HepG2 (cell line): ENCODE measurements at regions not wholly inside any gene's neighbourhood (a gene's known extent, or its start where the extent isn't known, plus 50 kb on each side); places are given as distances from the start of the nearest gene placed in this dataset.

ENCODE experiments used
- ATAC-seq: fragments of 200-7000 bp; cut with Tn5 transposase; 3 replicates; pipeline ENCODE4 v1.9.1; 2020; ENCODE audit warnings: mild to moderate bottlenecking, moderate library complexity
- BruUV-seq: library from RNA; stranded (reverse); fragments of 400-500 nt; replicated peaks from 2 replicates; lab custom pipeline; 2021; lab: Mats Ljungman, UMichigan
- CTCF ChIA-PET: fragments of 300-600 bp; formaldehyde crosslinking; extraction: SDS; loops from one replicate; lab custom pipeline; 2021; ENCODE audit warnings: low total read pairs, inconsistent platforms, low intra/inter-chr PET ratio; lab: Yijun Ruan, JAX
- POLR2A ChIA-PET: fragments of 350-600 bp; sonication (Branson Sonifier 250); formaldehyde crosslinking; loops from one replicate; lab custom pipeline; 2020; ENCODE audit warnings: antibody characterized with exemption, inconsistent platforms; lab: Yijun Ruan, JAX
- DNase-seq: peaks from one replicate; pipeline ENCODE4 v3.0.0-alpha.2; 2015; ENCODE audit warnings: low spot score
- FAIRE-seq: peaks from 3 replicates; lab custom pipeline; 2011; peaks lifted over from hg19 to GRCh38; lab: Jason Lieb, UNC
- H2AFZ ChIP-seq: one replicate; pipeline ENCODE4 v1.6.1; 2011; ENCODE audit warnings: low read length, inconsistent platforms
- H3K27ac ChIP-seq: fragments of 300-600 bp; 3 replicates; pipeline ENCODE4 v1.8.0; 2011; ENCODE audit warnings: mixed run types, mild to moderate bottlenecking, mixed read lengths, low read length, inconsistent platforms; ENCODE audit not compliant: insufficient read depth; ENCODE audit errors: extremely low read length
- H3K27me3 ChIP-seq, 2 experiments: fragments of 200-600 bp in 1 of 2; 2 replicates in 1 of 2; 3 replicates in 1 of 2; pipeline versions ENCODE4 v1.6.0 to v1.8.0; 2011; ENCODE audit warnings: low read length in 2 of 2, mild to moderate bottlenecking in 2 of 2, moderate library complexity in 2 of 2, inconsistent platforms in 1 of 2; ENCODE audit not compliant: insufficient read depth in 2 of 2, control insufficient read depth in 1 of 2
- H3K36me3 ChIP-seq, 2 experiments: fragments of 200-600 bp in 1 of 2; replicated peaks in 1 of 2; 2 replicates in 1 of 2; 3 replicates in 1 of 2; pipeline versions ENCODE4 v1.5.1 to v1.8.0; 2011; ENCODE audit warnings: low read length in 2 of 2, inconsistent platforms in 1 of 2; ENCODE audit not compliant: insufficient read depth in 2 of 2, control insufficient read depth in 1 of 2
- H3K4me1 ChIP-seq: 2 replicates; pipeline ENCODE4 v1.5.1; 2012; ENCODE audit warnings: low read length, inconsistent platforms; ENCODE audit not compliant: insufficient read depth
- H3K4me2 ChIP-seq: 2 replicates; pipeline ENCODE4 v1.6.0; 2011; ENCODE audit warnings: low read depth, low read length, inconsistent platforms
- H3K4me3 ChIP-seq, 3 experiments: fragments of 200-600 bp in 1 of 3; sonication (generic), shearing (Covaris generic) in 1 of 3; replicated peaks in 1 of 3; 2 replicates each; pipeline ENCODE4 v1.5.1; 2011 to 2016; ENCODE audit warnings: low read length in 3 of 3, inconsistent platforms in 2 of 3, low read depth in 2 of 3, mild to moderate bottlenecking in 2 of 3, control low read depth in 1 of 3, mixed read lengths in 1 of 3; ENCODE audit not compliant: insufficient read depth in 1 of 3
- H3K79me2 ChIP-seq: one replicate; pipeline ENCODE4 v1.6.1; 2011; ENCODE audit warnings: low read length, inconsistent platforms; ENCODE audit not compliant: insufficient read depth
- H3K9ac ChIP-seq: 2 replicates; pipeline ENCODE4 v1.6.0; 2011; ENCODE audit warnings: mild to moderate bottlenecking, low read depth, low read length, inconsistent platforms; ENCODE audit not compliant: insufficient read depth
- H3K9me3 ChIP-seq: 2 replicates; pipeline ENCODE4 v1.5.1; 2012; ENCODE audit warnings: mild to moderate bottlenecking, low read length
- H4K20me1 ChIP-seq: 2 replicates; pipeline ENCODE4 v1.6.0; 2011; ENCODE audit warnings: inconsistent platforms, mild to moderate bottlenecking, low read length, moderate library complexity; ENCODE audit not compliant: insufficient read depth
- AKAP8 ChIP-seq: sonication (generic); formaldehyde crosslinking; IDR thresholded peaks from 2 replicates; pipeline ENCODE4 v1.5.1; 2020; ENCODE audit warnings: mild to moderate bottlenecking, missing genetic modification reagents
- CBX5 ChIP-seq: sonication (generic); formaldehyde crosslinking; IDR thresholded peaks from 2 replicates; pipeline ENCODE4 v1.4.0; 2020; ENCODE audit warnings: missing genetic modification reagents, borderline replicate concordance
- DPF2 ChIP-seq: sonication (generic); formaldehyde crosslinking; IDR thresholded peaks from 2 replicates; pipeline ENCODE4 v1.4.0; 2020; ENCODE audit warnings: mild to moderate bottlenecking, low read depth, missing genetic modification reagents, borderline replicate concordance
- HINFP ChIP-seq: sonication (generic); formaldehyde crosslinking; IDR thresholded peaks from 2 replicates; pipeline ENCODE4 v1.4.0; 2020; ENCODE audit warnings: low read depth, mild to moderate bottlenecking, missing genetic modification reagents
- HNRNPK ChIP-seq: fragments of 200-400 bp; formaldehyde crosslinking; IDR thresholded peaks from 2 replicates; pipeline ENCODE4 v1.6.1; 2018; ENCODE audit warnings: low read length, low read depth, moderate library complexity, mild to moderate bottlenecking; ENCODE audit not compliant: poor library complexity, severe bottlenecking
- NFE2 ChIP-seq: sonication (generic); formaldehyde crosslinking; IDR thresholded peaks from 2 replicates; pipeline ENCODE4 v1.4.0; 2020; ENCODE audit warnings: missing genetic modification reagents
- RBM39 ChIP-seq: fragments of 200-400 bp; formaldehyde crosslinking; IDR thresholded peaks from one replicate; pipeline ENCODE4 v1.6.1; 2018; ENCODE audit warnings: antibody characterized with exemption, mild to moderate bottlenecking, low read depth, low read length; ENCODE audit not compliant: poor library complexity, severe bottlenecking
- SMARCE1 ChIP-seq: fragments of 450-650 bp; IDR thresholded peaks from 2 replicates; pipeline ENCODE4 v1.6.1; 2017; ENCODE audit warnings: borderline replicate concordance
- SP4 ChIP-seq: sonication (generic); formaldehyde crosslinking; IDR thresholded peaks from 2 replicates; pipeline ENCODE4 v1.8.1; 2023; ENCODE audit warnings: mild to moderate bottlenecking, missing genetic modification reagents
- SRF ChIP-seq: IDR thresholded peaks from 2 replicates; pipeline ENCODE4 v1.6.1; 2011; ENCODE audit warnings: mild to moderate bottlenecking, low read depth, low read length, moderate library complexity
- TSC22D2 ChIP-seq: sonication (generic); formaldehyde crosslinking; IDR thresholded peaks from 2 replicates; pipeline ENCODE4 v1.5.1; 2020; ENCODE audit warnings: missing genetic modification reagents, mild to moderate bottlenecking, borderline replicate concordance
- ZC3H13 ChIP-seq: sonication (generic); formaldehyde crosslinking; IDR thresholded peaks from 2 replicates; pipeline ENCODE4 v1.8.1; 2023; ENCODE audit warnings: mild to moderate bottlenecking, missing genetic modification reagents, moderate library complexity
- ZMYM4 ChIP-seq: sonication (generic); formaldehyde crosslinking; IDR thresholded peaks from 2 replicates; pipeline ENCODE4 v1.8.1; 2023; ENCODE audit warnings: mild to moderate bottlenecking, missing genetic modification reagents
- ZNF121 ChIP-seq: sonication (generic); formaldehyde crosslinking; IDR thresholded peaks from 2 replicates; pipeline ENCODE4 v1.5.0; 2020; ENCODE audit warnings: mild to moderate bottlenecking, missing genetic modification reagents
- ZNF564 ChIP-seq: sonication (generic); formaldehyde crosslinking; IDR thresholded peaks from 2 replicates; pipeline ENCODE4 v1.8.1; 2023; ENCODE audit warnings: mild to moderate bottlenecking, missing genetic modification reagents
- ZNF773 ChIP-seq: sonication (generic); formaldehyde crosslinking; IDR thresholded peaks from 2 replicates; pipeline ENCODE4 v1.4.0; 2020; ENCODE audit warnings: missing genetic modification reagents, borderline replicate concordance
- WGBS: methylation state at CpG from one replicate; pipeline ENCODE4 v1.1.6; 2017; ENCODE audit warnings: low lambda C conversion rate; 5-methylcytosine and 5-hydroxymethylcytosine counted together
- in situ Hi-C: cut with HindIII; loops from 2 replicates; pipeline ENCODE4 v1.10.0; 2017; ENCODE audit warnings: low pct_unique_long_range_greater_than_20kb; ENCODE audit not compliant: extremely low pct_ligation_motif_present
- intact Hi-C: fragments of 100-400 bp; cut with micrococcal nuclease; formaldehyde crosslinking; loops from one replicate; pipeline ENCODE4 v1.10.0; 2022; ENCODE audit not compliant: unreplicated experiment
- TF ChIP-seq, protein P1 (sequence below): sonication (generic); formaldehyde crosslinking; IDR thresholded peaks from 2 replicates; pipeline ENCODE4 v1.8.1; 2023; ENCODE audit warnings: missing genetic modification reagents, inconsistent platforms, borderline replicate concordance

GRCh38 chr3:105051972-105052371 lies 314.7 kb upstream of the ALCAM start:
- H2AFZ ChIP-seq, result no peak overlapping the region
- TF ChIP-seq HNRNPK (peak; percentile 97), SP4 (CRISPR knock-in tag) (no peak), ZC3H13 (CRISPR knock-in tag) (no peak), CBX5 (no peak), ZNF121 (CRISPR knock-in tag) (no peak), SRF (no peak)
- TF ChIP-seq, all 625 proteins: peak for 1
- Histone ChIP-seq H3K27me3 (no peaks in the 10 kb centered on the region), H3K9ac (no peak overlapping the region), H3K9me3 (no peaks in the 10 kb centered on the region), H4K20me1 (no peaks in the 10 kb centered on the region), H3K4me3 (no peak overlapping the region), H3K79me2 (no peaks in the 10 kb centered on the region), H3K27ac (no peak overlapping the region), H3K4me2 (no peak overlapping the region), H3K4me1 (no peaks in the 10 kb centered on the region), H3K36me3 (no peaks in the 10 kb centered on the region)
- ChIA-PET CTCF (no interaction called here), POLR2A (no interaction called here)
- intact Hi-C loops, result no loop called here
- WGBS, result 43% methylated on average over 1 of the region's 1 CpG
- DNase-seq, result no peak
- no TSS peak for BruUV-seq
- no peak for ATAC-seq
- no peak for FAIRE-seq
- in situ Hi-C loops, result no loop called here

DNA sequence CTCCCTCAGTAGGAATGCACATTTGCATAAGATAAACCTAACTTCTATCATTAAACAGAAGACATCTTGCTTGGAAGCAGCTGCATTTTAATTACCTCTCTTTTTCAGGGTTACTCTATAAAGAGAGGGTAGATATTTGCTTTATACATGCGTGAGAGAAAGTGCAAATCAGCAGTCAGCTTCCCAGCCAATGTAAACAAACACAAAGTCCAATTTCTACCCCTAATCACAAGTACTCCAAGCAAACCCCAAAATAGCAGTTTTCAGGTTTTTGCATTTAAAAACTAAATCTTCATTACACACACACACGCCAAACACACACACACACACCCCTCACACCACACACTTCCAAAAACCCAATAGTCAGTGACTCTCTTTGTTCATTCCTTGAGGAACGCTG lies 303.9 kb upstream of the ALCAM start:
- no peak overlapping the region for H3K4me2 ChIP-seq
- in situ Hi-C loops, result no loop called here
- TF ChIP-seq TSC22D2 (CRISPR knock-in tag), result no peak
- TF ChIP-seq NFE2 (CRISPR knock-in tag), result no peak
- TF ChIP-seq, protein P1, sequence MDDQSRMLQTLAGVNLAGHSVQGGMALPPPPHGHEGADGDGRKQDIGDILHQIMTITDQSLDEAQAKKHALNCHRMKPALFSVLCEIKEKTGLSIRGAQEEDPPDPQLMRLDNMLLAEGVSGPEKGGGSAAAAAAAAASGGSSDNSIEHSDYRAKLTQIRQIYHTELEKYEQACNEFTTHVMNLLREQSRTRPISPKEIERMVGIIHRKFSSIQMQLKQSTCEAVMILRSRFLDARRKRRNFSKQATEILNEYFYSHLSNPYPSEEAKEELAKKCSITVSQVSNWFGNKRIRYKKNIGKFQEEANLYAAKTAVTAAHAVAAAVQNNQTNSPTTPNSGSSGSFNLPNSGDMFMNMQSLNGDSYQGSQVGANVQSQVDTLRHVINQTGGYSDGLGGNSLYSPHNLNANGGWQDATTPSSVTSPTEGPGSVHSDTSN (CRISPR knock-in tag), result no peak
- no peak for TF ChIP-seq ZNF773 (CRISPR knock-in tag)
- no peak for TF ChIP-seq RBM39
- no peak for TF ChIP-seq DPF2 (CRISPR knock-in tag)
- TF ChIP-seq ZMYM4, result no peak
- no peak for TF ChIP-seq HINFP
- TF ChIP-seq AKAP8 (CRISPR knock-in tag), result no peak
- TF ChIP-seq ZNF564 (CRISPR knock-in tag), result no peak
- TF ChIP-seq SMARCE1, result no peak

More for the DNA sequence above, 303.9 kb upstream of the ALCAM start:
- H4K20me1 ChIP-seq, result no peaks in the 10 kb centered on the region
- ChIA-PET POLR2A (no interaction called here), CTCF (no interaction called here)
- peaks cover 6% of the 10 kb centered on the region for H3K4me1 ChIP-seq
- H3K9ac ChIP-seq, result no peak overlapping the region
- intact Hi-C loops, result no loop called here
- H3K27ac ChIP-seq, result no peak overlapping the region
- no peak overlapping the region for H2AFZ ChIP-seq
- ATAC-seq (no peak), FAIRE-seq (no peak), DNase-seq (no peak)
- no peak overlapping the region for H3K4me3 ChIP-seq
- 0% methylated on average over 3 of the region's 3 CpGs for WGBS
- H3K27me3 ChIP-seq, result no peaks in the 10 kb centered on the region
- H3K79me2 ChIP-seq, result no peaks in the 10 kb centered on the region
- BruUV-seq, result no TSS peak
- H3K36me3 ChIP-seq, result no peaks in the 10 kb centered on the region
- H3K9me3 ChIP-seq, result no peaks in the 10 kb centered on the region
